SK-N-SH (cell line): ENCODE measurements at regions not wholly inside any gene's neighbourhood (a gene's known extent, or its start where the extent isn't known, plus 50 kb on each side); places are given as distances from the start of the nearest gene placed in this dataset.

Experiments used
- CTCF ChIA-PET: fragments of 300-600, 350-600 bp; formaldehyde crosslinking; extraction: SDS; loops from one replicate; lab custom pipeline; 2021; lab: Yijun Ruan, JAX
- POLR2A ChIA-PET: fragments of 350-600 bp; sonication (Branson Sonifier 250); formaldehyde crosslinking; extraction: SDS; loops from one replicate; lab custom pipeline; 2020; ENCODE audit warnings: antibody characterized with exemption, inconsistent platforms; lab: Yijun Ruan, JAX
- DNase-seq: peaks from one replicate; pipeline ENCODE4 v3.0.0; 2012
- H2AFZ ChIP-seq: fragments of 200-600 bp; sonication (generic); 2 replicates; pipeline ENCODE4 v1.8.1; 2016; ENCODE audit warnings: antibody characterized with exemption, mild to moderate bottlenecking, low read depth
- H3F3A ChIP-seq: fragments of 200-600 bp; sonication (generic); replicated peaks from 2 replicates; pipeline ENCODE3; 2016; ENCODE audit warnings: antibody characterized with exemption, mild to moderate bottlenecking; ENCODE audit not compliant: insufficient read depth
- H3K27ac ChIP-seq, 2 experiments: fragments of 200-500 bp in 1 of 2; fragments of 200-600 bp in 1 of 2; sonication (Bioruptor generic) in 1 of 2; sonication (generic), shearing (Covaris generic) in 1 of 2; 2 replicates each; pipeline versions ENCODE4 v1.5.1 to v1.6.1; 2014 to 2016; ENCODE audit warnings: low read depth in 2 of 2, inconsistent platforms in 1 of 2, low read length in 1 of 2, mild to moderate bottlenecking in 1 of 2, mixed read lengths in 1 of 2
- H3K27me3 ChIP-seq: fragments of 200-600 bp; sonication (generic), shearing (Covaris generic); 2 replicates; pipeline ENCODE4 v1.6.1; 2016; ENCODE audit warnings: mixed run types; ENCODE audit not compliant: insufficient read depth
- H3K36me3 ChIP-seq, 2 experiments: fragments of 200-500 bp in 1 of 2; fragments of 200-600 bp in 1 of 2; sonication (Bioruptor generic) in 1 of 2; sonication (generic) in 1 of 2; replicated peaks in 1 of 2; 2 replicates each; pipeline versions ENCODE3 to v1.5.1; 2014 to 2016; ENCODE audit warnings: low read length in 1 of 2, mild to moderate bottlenecking in 1 of 2; ENCODE audit not compliant: insufficient read depth in 2 of 2, control insufficient read depth in 1 of 2
- H3K4me1 ChIP-seq, 2 experiments: fragments of 200-500 bp in 1 of 2; fragments of 200-600 bp in 1 of 2; sonication (Bioruptor generic) in 1 of 2; sonication (generic), shearing (Covaris generic) in 1 of 2; 2 replicates each; pipeline versions ENCODE4 v1.5.1 to v1.6.1; 2014 to 2016; ENCODE audit warnings: low read depth in 1 of 2, low read length in 1 of 2, mixed run types in 1 of 2; ENCODE audit not compliant: insufficient read depth in 2 of 2, control insufficient read depth in 1 of 2
- H3K4me2 ChIP-seq: fragments of 200-600 bp; sonication (generic), shearing (Covaris generic); 2 replicates; pipeline ENCODE4 v1.6.1; 2017; ENCODE audit warnings: mixed run types
- H3K4me3 ChIP-seq, 2 experiments: fragments of 200-500 bp in 1 of 2; fragments of 200-600 bp in 1 of 2; sonication (Bioruptor generic) in 1 of 2; sonication (generic), shearing (Covaris generic) in 1 of 2; 2 replicates each; pipeline versions ENCODE4 v1.5.1 to v1.8.1; 2014 to 2016; ENCODE audit warnings: low read depth in 2 of 2, inconsistent platforms in 1 of 2, low read length in 1 of 2, mild to moderate bottlenecking in 1 of 2, mixed read lengths in 1 of 2, moderate library complexity in 1 of 2
- H3K79me2 ChIP-seq: fragments of 200-600 bp; sonication (generic); 2 replicates; pipeline ENCODE4 v1.8.1; 2017; ENCODE audit warnings: mild to moderate bottlenecking; ENCODE audit not compliant: insufficient read depth
- H3K9ac ChIP-seq: fragments of 200-600 bp; sonication (generic); 2 replicates; pipeline ENCODE4 v1.6.1; 2017; ENCODE audit warnings: mixed run types
- H3K9me2 ChIP-seq: fragments of 200-600 bp; sonication (generic); 2 replicates; pipeline ENCODE4 v1.6.1; 2017; ENCODE audit warnings: mixed run types
- H3K9me3 ChIP-seq: fragments of 200-600 bp; sonication (generic); 2 replicates; pipeline ENCODE4 v1.6.1; 2017; ENCODE audit warnings: mixed run types, mild to moderate bottlenecking, moderate library complexity
- H4K20me1 ChIP-seq: fragments of 200-600 bp; sonication (generic); 2 replicates; pipeline ENCODE4 v1.6.1; 2017; ENCODE audit warnings: mild to moderate bottlenecking, mixed run types; ENCODE audit not compliant: insufficient read depth
- CHD2 ChIP-seq: fragments of 150-350 bp; IDR thresholded peaks from 2 replicates; pipeline ENCODE4 v1.6.1; 2018; ENCODE audit warnings: low read length; ENCODE audit not compliant: partially characterized antibody
- EP300 ChIP-seq, 2 experiments: IDR thresholded peaks; 2 replicates each; pipeline versions ENCODE4 v1.4.0 to v1.6.1; 2012; ENCODE audit warnings: borderline replicate concordance in 1 of 2, low read depth in 1 of 2, low read length in 1 of 2
- FOSL2 ChIP-seq: IDR thresholded peaks from 2 replicates; pipeline ENCODE4 v1.4.0; 2012; ENCODE audit warnings: low read depth, mild to moderate bottlenecking, moderate library complexity, borderline replicate concordance
- FOXM1 ChIP-seq: IDR thresholded peaks from 2 replicates; pipeline ENCODE4 v1.4.0; 2012; ENCODE audit warnings: low read depth, mild to moderate bottlenecking
- GABPA ChIP-seq: IDR thresholded peaks from 2 replicates; pipeline ENCODE4 v1.4.0; 2012; ENCODE audit warnings: low read depth, mild to moderate bottlenecking
- JUND ChIP-seq: IDR thresholded peaks from 2 replicates; pipeline ENCODE4 v1.4.0; 2012
- NRF1 ChIP-seq: IDR thresholded peaks from 2 replicates; pipeline ENCODE4 v1.6.1; 2012; ENCODE audit warnings: low read depth, mild to moderate bottlenecking, low read length
- RAD21 ChIP-seq: IDR thresholded peaks from 2 replicates; pipeline ENCODE4 v1.6.1; 2012; ENCODE audit warnings: mild to moderate bottlenecking, low read length
- RXRA ChIP-seq: IDR thresholded peaks from 2 replicates; pipeline ENCODE4 v1.4.0; 2012; ENCODE audit warnings: low read depth, mild to moderate bottlenecking, borderline replicate concordance
- TAF1 ChIP-seq: IDR thresholded peaks from 2 replicates; pipeline ENCODE4 v1.6.1; 2012; ENCODE audit warnings: low read depth, mild to moderate bottlenecking, low read length, moderate library complexity, borderline replicate concordance
- TCF12 ChIP-seq: IDR thresholded peaks from 2 replicates; pipeline ENCODE4 v1.4.0; 2012
- TEAD4 ChIP-seq: IDR thresholded peaks from 2 replicates; pipeline ENCODE4 v1.4.0; 2012; ENCODE audit warnings: mild to moderate bottlenecking, borderline replicate concordance; ENCODE audit not compliant: insufficient read depth
- WGBS: methylation state at CpG from one replicate; pipeline ENCODE4 v1.1.6; 2017; ENCODE audit warnings: low lambda C conversion rate; 5-methylcytosine and 5-hydroxymethylcytosine counted together
- TF ChIP-seq, protein P1 (sequence below): IDR thresholded peaks from 2 replicates; pipeline ENCODE4 v1.6.1; 2012; ENCODE audit warnings: mild to moderate bottlenecking, low read depth, low read length, moderate library complexity
- TF ChIP-seq, protein P2 (sequence below): IDR thresholded peaks from 2 replicates; pipeline ENCODE4 v1.4.0; 2012; ENCODE audit warnings: low read depth, borderline replicate concordance
- TF ChIP-seq, protein P3 (sequence below): IDR thresholded peaks from 2 replicates; pipeline ENCODE4; 2012
- TF ChIP-seq, protein P4 (sequence below): fragments of 150-350 bp; IDR thresholded peaks from 2 replicates; pipeline ENCODE4 v1.6.1; 2016; ENCODE audit warnings: mild to moderate bottlenecking, low read depth, low read length
- TF ChIP-seq, protein P5 (sequence below): IDR thresholded peaks from 2 replicates; pipeline ENCODE4 v1.4.0; 2012; ENCODE audit warnings: low read depth
- TF ChIP-seq, protein P6 (sequence below): IDR thresholded peaks from 2 replicates; pipeline ENCODE4 v1.4.0; 2012; ENCODE audit warnings: low read depth, borderline replicate concordance

DNA sequence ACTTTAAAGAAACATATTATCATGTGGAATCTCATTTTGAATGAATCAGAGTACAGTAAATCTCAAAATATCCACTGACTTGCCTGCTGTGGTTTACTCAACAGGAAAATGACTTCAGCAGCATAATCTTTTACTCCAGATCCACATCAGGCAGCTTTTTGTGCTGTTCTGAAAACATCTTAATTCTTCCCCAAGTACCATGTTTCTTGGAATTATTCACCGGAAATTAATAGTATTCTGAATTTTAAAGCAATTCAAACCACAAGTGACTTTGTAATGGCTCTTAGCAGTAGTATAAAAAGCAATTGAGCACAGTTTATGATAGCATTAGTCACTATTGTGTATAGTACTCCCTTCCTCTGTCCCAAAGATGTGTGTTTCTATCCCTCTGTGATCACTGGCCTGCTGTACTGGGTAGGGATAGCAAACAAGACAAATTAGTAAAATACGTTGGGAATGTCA is 64.2 kb upstream of the ERRFI1 start (continued):
- TF ChIP-seq, protein P1, sequence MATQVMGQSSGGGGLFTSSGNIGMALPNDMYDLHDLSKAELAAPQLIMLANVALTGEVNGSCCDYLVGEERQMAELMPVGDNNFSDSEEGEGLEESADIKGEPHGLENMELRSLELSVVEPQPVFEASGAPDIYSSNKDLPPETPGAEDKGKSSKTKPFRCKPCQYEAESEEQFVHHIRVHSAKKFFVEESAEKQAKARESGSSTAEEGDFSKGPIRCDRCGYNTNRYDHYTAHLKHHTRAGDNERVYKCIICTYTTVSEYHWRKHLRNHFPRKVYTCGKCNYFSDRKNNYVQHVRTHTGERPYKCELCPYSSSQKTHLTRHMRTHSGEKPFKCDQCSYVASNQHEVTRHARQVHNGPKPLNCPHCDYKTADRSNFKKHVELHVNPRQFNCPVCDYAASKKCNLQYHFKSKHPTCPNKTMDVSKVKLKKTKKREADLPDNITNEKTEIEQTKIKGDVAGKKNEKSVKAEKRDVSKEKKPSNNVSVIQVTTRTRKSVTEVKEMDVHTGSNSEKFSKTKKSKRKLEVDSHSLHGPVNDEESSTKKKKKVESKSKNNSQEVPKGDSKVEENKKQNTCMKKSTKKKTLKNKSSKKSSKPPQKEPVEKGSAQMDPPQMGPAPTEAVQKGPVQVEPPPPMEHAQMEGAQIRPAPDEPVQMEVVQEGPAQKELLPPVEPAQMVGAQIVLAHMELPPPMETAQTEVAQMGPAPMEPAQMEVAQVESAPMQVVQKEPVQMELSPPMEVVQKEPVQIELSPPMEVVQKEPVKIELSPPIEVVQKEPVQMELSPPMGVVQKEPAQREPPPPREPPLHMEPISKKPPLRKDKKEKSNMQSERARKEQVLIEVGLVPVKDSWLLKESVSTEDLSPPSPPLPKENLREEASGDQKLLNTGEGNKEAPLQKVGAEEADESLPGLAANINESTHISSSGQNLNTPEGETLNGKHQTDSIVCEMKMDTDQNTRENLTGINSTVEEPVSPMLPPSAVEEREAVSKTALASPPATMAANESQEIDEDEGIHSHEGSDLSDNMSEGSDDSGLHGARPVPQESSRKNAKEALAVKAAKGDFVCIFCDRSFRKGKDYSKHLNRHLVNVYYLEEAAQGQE, result no peak
- no peak for TF ChIP-seq RAD21
- TF ChIP-seq NRF1, result no peak
- TF ChIP-seq TCF12, result peak; percentile 94
- TF ChIP-seq, protein P2, sequence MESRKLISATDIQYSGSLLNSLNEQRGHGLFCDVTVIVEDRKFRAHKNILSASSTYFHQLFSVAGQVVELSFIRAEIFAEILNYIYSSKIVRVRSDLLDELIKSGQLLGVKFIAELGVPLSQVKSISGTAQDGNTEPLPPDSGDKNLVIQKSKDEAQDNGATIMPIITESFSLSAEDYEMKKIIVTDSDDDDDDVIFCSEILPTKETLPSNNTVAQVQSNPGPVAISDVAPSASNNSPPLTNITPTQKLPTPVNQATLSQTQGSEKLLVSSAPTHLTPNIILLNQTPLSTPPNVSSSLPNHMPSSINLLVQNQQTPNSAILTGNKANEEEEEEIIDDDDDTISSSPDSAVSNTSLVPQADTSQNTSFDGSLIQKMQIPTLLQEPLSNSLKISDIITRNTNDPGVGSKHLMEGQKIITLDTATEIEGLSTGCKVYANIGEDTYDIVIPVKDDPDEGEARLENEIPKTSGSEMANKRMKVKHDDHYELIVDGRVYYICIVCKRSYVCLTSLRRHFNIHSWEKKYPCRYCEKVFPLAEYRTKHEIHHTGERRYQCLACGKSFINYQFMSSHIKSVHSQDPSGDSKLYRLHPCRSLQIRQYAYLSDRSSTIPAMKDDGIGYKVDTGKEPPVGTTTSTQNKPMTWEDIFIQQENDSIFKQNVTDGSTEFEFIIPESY, result peak; percentile 45; the same call in 1 of the 2 replicates
- TF ChIP-seq CHD2, result no peak
- TF ChIP-seq JUND, result peak; percentile 92
- peak in 1 of 2 experiments; percentile 95; a peak in 2 of 4 replicates for TF ChIP-seq EP300 (IDR thresholded peaks at IDR 0.05; ENCODE audit: borderline replicate concordance in 1 of 2, low read depth in 1 of 2, low read length in 1 of 2)

DNA sequence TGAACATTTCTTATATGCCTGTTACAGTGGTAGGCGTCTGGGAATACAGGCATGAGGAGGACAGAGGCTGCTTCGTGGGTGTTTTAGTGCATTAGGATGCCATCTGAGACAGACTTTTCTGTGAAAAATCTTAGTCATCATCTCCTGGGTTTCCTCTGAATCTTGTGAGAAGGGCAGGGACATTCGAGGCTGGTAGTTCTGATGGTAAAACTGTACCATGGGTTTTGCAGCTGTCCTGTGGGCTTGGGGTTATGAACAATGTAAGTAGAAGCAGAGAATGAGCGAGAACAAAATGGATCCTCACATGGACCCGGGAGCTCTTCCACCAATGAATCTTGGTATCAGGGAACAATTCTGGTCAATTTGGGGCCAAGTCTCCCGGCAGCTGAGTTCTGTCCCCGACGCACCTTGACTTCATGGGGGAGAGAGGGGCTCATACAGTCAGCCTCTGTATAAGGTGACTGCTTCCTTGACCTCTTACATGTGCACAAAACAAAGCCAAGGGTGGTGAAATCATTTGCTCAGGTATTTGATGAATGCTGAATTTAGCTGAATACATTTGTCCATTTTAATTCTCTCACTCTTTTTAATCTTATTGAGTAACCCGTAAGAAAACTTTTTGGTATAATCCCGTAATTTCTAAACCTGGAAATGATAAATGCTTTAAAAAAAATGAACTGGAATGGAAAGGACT is 63.6 kb upstream of the ERRFI1 start:
- Histone ChIP-seq H3F3A (peaks cover 38% of the 10 kb centered on the region), H3K27me3 (no peaks in the 10 kb centered on the region), H4K20me1 (no peaks in the 10 kb centered on the region), H3K9me3 (no peaks in the 10 kb centered on the region), H3K9me2 (no peaks in the 10 kb centered on the region), H3K4me3 (no peak overlapping the region), H3K27ac (peak overlapping the region; percentile 64 to 99), H3K79me2 (no peaks in the 10 kb centered on the region), H3K9ac (peak overlapping the region; percentile 62; the same call in 1 of the 2 replicates), H3K4me2 (peak overlapping the region; percentile 69; the same call in 1 of the 2 replicates), H2AFZ (peak overlapping the region; percentile 82; the same call in 1 of the 2 replicates), H3K4me1 (peaks cover 0 to 22% of the 10 kb centered on the region in 2 experiments; a peak in 2 of 4 replicates), H3K36me3 (no peaks in the 10 kb centered on the region)
- 29% methylated on average over 8 of the region's 10 CpGs for WGBS
- DNase-seq, result no peak
- ChIA-PET CTCF (no interaction called here), POLR2A (interaction anchor here (0.6 kb wide), 1 partner anchor 88 kb away, joined by 3 read pairs; no protein-coding TSS in a partner anchor)
- TF ChIP-seq JUND (no peak), TCF12 (0 out of 2 replicates have a peak, but pooled peaks have one; percentile 8), FOXM1 (no peak), GABPA (no peak), EP300 (IDR thresholded peaks at IDR 0.05; ENCODE audit: borderline replicate concordance in 1 of 2, low read depth in 1 of 2, low read length in 1 of 2) (no peak), RXRA (no peak), TAF1 (0 out of 2 replicates have a peak, but pooled peaks have one; percentile 16), FOSL2 (no peak), TEAD4 (no peak)
- TF ChIP-seq, protein P3, sequence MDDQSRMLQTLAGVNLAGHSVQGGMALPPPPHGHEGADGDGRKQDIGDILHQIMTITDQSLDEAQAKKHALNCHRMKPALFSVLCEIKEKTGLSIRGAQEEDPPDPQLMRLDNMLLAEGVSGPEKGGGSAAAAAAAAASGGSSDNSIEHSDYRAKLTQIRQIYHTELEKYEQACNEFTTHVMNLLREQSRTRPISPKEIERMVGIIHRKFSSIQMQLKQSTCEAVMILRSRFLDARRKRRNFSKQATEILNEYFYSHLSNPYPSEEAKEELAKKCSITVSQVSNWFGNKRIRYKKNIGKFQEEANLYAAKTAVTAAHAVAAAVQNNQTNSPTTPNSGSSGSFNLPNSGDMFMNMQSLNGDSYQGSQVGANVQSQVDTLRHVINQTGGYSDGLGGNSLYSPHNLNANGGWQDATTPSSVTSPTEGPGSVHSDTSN, result no peak
- TF ChIP-seq, protein P4, sequence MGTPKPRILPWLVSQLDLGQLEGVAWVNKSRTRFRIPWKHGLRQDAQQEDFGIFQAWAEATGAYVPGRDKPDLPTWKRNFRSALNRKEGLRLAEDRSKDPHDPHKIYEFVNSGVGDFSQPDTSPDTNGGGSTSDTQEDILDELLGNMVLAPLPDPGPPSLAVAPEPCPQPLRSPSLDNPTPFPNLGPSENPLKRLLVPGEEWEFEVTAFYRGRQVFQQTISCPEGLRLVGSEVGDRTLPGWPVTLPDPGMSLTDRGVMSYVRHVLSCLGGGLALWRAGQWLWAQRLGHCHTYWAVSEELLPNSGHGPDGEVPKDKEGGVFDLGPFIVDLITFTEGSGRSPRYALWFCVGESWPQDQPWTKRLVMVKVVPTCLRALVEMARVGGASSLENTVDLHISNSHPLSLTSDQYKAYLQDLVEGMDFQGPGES, result no peak
- TF ChIP-seq, protein P5, sequence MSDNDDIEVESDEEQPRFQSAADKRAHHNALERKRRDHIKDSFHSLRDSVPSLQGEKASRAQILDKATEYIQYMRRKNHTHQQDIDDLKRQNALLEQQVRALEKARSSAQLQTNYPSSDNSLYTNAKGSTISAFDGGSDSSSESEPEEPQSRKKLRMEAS, result peak; percentile 40; the same call in 1 of the 2 replicates
- TF ChIP-seq, protein P6, sequence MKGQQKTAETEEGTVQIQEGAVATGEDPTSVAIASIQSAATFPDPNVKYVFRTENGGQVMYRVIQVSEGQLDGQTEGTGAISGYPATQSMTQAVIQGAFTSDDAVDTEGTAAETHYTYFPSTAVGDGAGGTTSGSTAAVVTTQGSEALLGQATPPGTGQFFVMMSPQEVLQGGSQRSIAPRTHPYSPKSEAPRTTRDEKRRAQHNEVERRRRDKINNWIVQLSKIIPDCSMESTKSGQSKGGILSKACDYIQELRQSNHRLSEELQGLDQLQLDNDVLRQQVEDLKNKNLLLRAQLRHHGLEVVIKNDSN, result no peak
